HCT116 (cell line): ENCODE measurements at regions not wholly inside any gene's neighbourhood (a gene's known extent, or its start where the extent isn't known, plus 50 kb on each side); places are given as distances from the start of the nearest gene placed in this dataset.

Source experiments
- ATAC-seq: fragments of 200-7000 bp; cut with Tn5 transposase; 2 replicates; pipeline ENCODE4 v1.9.1; 2020; ENCODE audit warnings: mild to moderate bottlenecking, moderate library complexity
- BruUV-seq: library from RNA; stranded (reverse); fragments of 400-500 nt; replicated peaks from 2 replicates; lab custom pipeline; 2021; lab: Mats Ljungman, UMichigan
- CTCF ChIA-PET: fragments of 300-600 bp; sonication (Branson Sonifier 250); formaldehyde crosslinking; loops from one replicate; lab custom pipeline; 2021; ENCODE audit warnings: antibody characterized with exemption; lab: Charles Lee
- POLR2A ChIA-PET: fragments of 300-600, 350-600 bp; sonication (Branson Sonifier 250); formaldehyde crosslinking; loops from one replicate; lab custom pipeline; 2021; ENCODE audit warnings: antibody characterized with exemption; lab: Charles Lee
- RAD21 ChIA-PET, 2 experiments: fragments of 300-600 bp; sonication (Branson Sonifier 250); formaldehyde crosslinking; loops; one replicate each; lab custom pipeline; 2023; ENCODE audit warnings: low total read pairs in 2 of 2; ENCODE audit not compliant: uncharacterized antibody in 2 of 2, unreplicated experiment in 2 of 2, low non-redundant PET in 1 of 2; lab: Charles Lee
- DNase-seq: peaks from one replicate; pipeline ENCODE4 v3.0.0-alpha.2; 2010; ENCODE audit warnings: low read depth, low spot score
- H2AFZ ChIP-seq: fragments of 200-600 bp; shearing (Covaris generic), sonication (generic); 2 replicates; pipeline ENCODE4 v1.6.1; 2017; ENCODE audit warnings: low read depth, mixed run types, mixed read lengths, antibody characterized with exemption, low read length; ENCODE audit not compliant: poor library complexity, severe bottlenecking
- H3K27ac ChIP-seq: 2 replicates; pipeline ENCODE4 v1.5.1; 2012; ENCODE audit warnings: low read depth, low read length
- H3K27me3 ChIP-seq: fragments of 200-600 bp; sonication (generic); 2 replicates; pipeline ENCODE4 v1.6.1; 2016; ENCODE audit warnings: mixed run types, low read length, mixed read lengths; ENCODE audit not compliant: insufficient read depth
- H3K36me3 ChIP-seq, 2 experiments: fragments of 200-500 bp in 1 of 2; fragments of 200-600 bp in 1 of 2; sonication (Bioruptor generic) in 1 of 2; sonication (generic) in 1 of 2; 2 replicates each; pipeline versions ENCODE4 v1.5.1 to v1.6.1; 2014 to 2016; ENCODE audit warnings: low read length in 2 of 2, inconsistent platforms in 1 of 2, mixed read lengths in 1 of 2, mixed run types in 1 of 2; ENCODE audit not compliant: insufficient read depth in 2 of 2, control insufficient read depth in 1 of 2
- H3K4me1 ChIP-seq, 2 experiments: fragments of 200-600 bp in 1 of 2; sonication (generic) in 1 of 2; 2 replicates each; pipeline versions ENCODE4 v1.5.1 to v1.6.1; 2012 to 2017; ENCODE audit warnings: low read length in 2 of 2, inconsistent platforms in 1 of 2, mild to moderate bottlenecking in 1 of 2, mixed read lengths in 1 of 2, mixed run types in 1 of 2, moderate library complexity in 1 of 2; ENCODE audit not compliant: insufficient read depth in 2 of 2, control insufficient read depth in 1 of 2
- H3K4me2 ChIP-seq: fragments of 200-600 bp; sonication (generic); 2 replicates; pipeline ENCODE4 v1.6.1; 2017; ENCODE audit warnings: mixed run types, low read length, mixed read lengths
- H3K4me3 ChIP-seq, 2 experiments: fragments of 200-600 bp in 1 of 2; sonication (generic) in 1 of 2; replicated peaks in 1 of 2; 2 replicates each; pipeline ENCODE4 v1.5.1; 2011 to 2016; ENCODE audit warnings: low read length in 2 of 2, control low read depth in 1 of 2, low read depth in 1 of 2, mild to moderate bottlenecking in 1 of 2, mixed read lengths in 1 of 2, mixed run types in 1 of 2
- H3K79me2 ChIP-seq: fragments of 200-600 bp; sonication (generic); 2 replicates; pipeline ENCODE4 v1.6.1; 2017; ENCODE audit warnings: mild to moderate bottlenecking, mixed run types, low read length, moderate library complexity, mixed read lengths; ENCODE audit not compliant: insufficient read depth
- H3K9ac ChIP-seq: fragments of 200-600 bp; sonication (generic); 2 replicates; pipeline ENCODE4 v1.6.1; 2016; ENCODE audit warnings: low read length, mixed read lengths
- H3K9me2 ChIP-seq: fragments of 200-600 bp; sonication (generic), shearing (Covaris generic); 2 replicates; pipeline ENCODE4 v1.6.1; 2017; ENCODE audit warnings: mixed run types, mild to moderate bottlenecking, moderate library complexity; ENCODE audit not compliant: insufficient read depth
- H3K9me3 ChIP-seq, 2 experiments: fragments of 200-500 bp in 1 of 2; fragments of 200-600 bp in 1 of 2; sonication (Bioruptor generic) in 1 of 2; sonication (generic) in 1 of 2; 2 replicates each; pipeline ENCODE4 v1.6.1; 2014 to 2017; ENCODE audit warnings: low read length in 2 of 2, mixed read lengths in 2 of 2, inconsistent platforms in 1 of 2, low read depth in 1 of 2, mild to moderate bottlenecking in 1 of 2, mixed run types in 1 of 2, moderate library complexity in 1 of 2; ENCODE audit not compliant: control insufficient read depth in 1 of 2, insufficient read depth in 1 of 2
- H4K20me1 ChIP-seq: fragments of 200-600 bp; sonication (generic), shearing (Covaris generic); 2 replicates; pipeline ENCODE4 v1.6.1; 2017; ENCODE audit warnings: mixed run types, mild to moderate bottlenecking, moderate library complexity; ENCODE audit not compliant: insufficient read depth
- CEBPB ChIP-seq: IDR thresholded peaks from 2 replicates; pipeline ENCODE4 v1.6.1; 2012; ENCODE audit warnings: low read depth
- EGR1 ChIP-seq: IDR thresholded peaks from 2 replicates; pipeline ENCODE4 v1.6.1; 2012; ENCODE audit warnings: low read depth
- FOSL1 ChIP-seq: IDR thresholded peaks from 2 replicates; pipeline ENCODE4 v1.6.1; 2012; ENCODE audit warnings: low read depth
- POLR2A ChIP-seq: IDR thresholded peaks from 2 replicates; pipeline ENCODE4 v1.7.0; 2011; ENCODE audit warnings: borderline replicate concordance; ENCODE audit not compliant: insufficient read depth, insufficient read length; ENCODE audit errors: extremely low read depth
- SP1 ChIP-seq: IDR thresholded peaks from 2 replicates; pipeline ENCODE4 v1.6.1; 2012; ENCODE audit warnings: low read depth
- SRF ChIP-seq: IDR thresholded peaks from 2 replicates; pipeline ENCODE4 v1.6.1; 2012; ENCODE audit warnings: low read depth
- TCF7L2 ChIP-seq: IDR thresholded peaks from 2 replicates; pipeline ENCODE4 v1.7.0; 2011; ENCODE audit warnings: borderline replicate concordance, inconsistent platforms; ENCODE audit not compliant: insufficient read depth, insufficient read length; ENCODE audit errors: extremely low read depth
- YY1 ChIP-seq: IDR thresholded peaks from 2 replicates; pipeline ENCODE4 v1.6.1; 2011; ENCODE audit warnings: low read length, low read depth, moderate library complexity, mild to moderate bottlenecking; ENCODE audit not compliant: insufficient replicate concordance; ENCODE audit errors: extremely low read depth
- ZFX ChIP-seq: fragments of 450-650 bp; IDR thresholded peaks from 2 replicates; pipeline ENCODE4 v1.6.1; 2017
- ZNF274 ChIP-seq: fragments of 200-500 bp; sonication (Bioruptor generic); IDR thresholded peaks from 2 replicates; pipeline ENCODE4 v1.6.1; 2014; ENCODE audit warnings: mild to moderate bottlenecking, low read depth, low read length, inconsistent platforms
- intact Hi-C: fragments of 100-400 bp; cut with micrococcal nuclease; formaldehyde crosslinking; loops from 2 replicates; pipeline ENCODE4 v1.10.0; 2022
- TF ChIP-seq, protein P1 (sequence below), 3 experiments: fragments of 200-600 bp in 1 of 3; sonication (generic) in 1 of 3; IDR thresholded peaks in 2 of 3; conservative IDR thresholded peaks in 1 of 3; 2 replicates each; pipeline ENCODE4 v1.5.1; 2012 to 2017; ENCODE audit warnings: low read depth in 2 of 3, low read length in 2 of 3, antibody characterized with exemption in 1 of 3, borderline replicate concordance in 1 of 3, control low read depth in 1 of 3, mild to moderate bottlenecking in 1 of 3, mixed read lengths in 1 of 3, mixed run types in 1 of 3, moderate library complexity in 1 of 3; ENCODE audit not compliant: insufficient read depth in 1 of 3
- TF ChIP-seq, protein P2 (sequence below): IDR thresholded peaks from 2 replicates; pipeline ENCODE4 v1.6.1; 2011; ENCODE audit warnings: mild to moderate bottlenecking, low read length, moderate library complexity; ENCODE audit not compliant: insufficient replicate concordance; ENCODE audit errors: extremely low read depth
- TF ChIP-seq, protein P3 (sequence below): IDR thresholded peaks from 2 replicates; pipeline ENCODE4 v1.6.1; 2012

DNA sequence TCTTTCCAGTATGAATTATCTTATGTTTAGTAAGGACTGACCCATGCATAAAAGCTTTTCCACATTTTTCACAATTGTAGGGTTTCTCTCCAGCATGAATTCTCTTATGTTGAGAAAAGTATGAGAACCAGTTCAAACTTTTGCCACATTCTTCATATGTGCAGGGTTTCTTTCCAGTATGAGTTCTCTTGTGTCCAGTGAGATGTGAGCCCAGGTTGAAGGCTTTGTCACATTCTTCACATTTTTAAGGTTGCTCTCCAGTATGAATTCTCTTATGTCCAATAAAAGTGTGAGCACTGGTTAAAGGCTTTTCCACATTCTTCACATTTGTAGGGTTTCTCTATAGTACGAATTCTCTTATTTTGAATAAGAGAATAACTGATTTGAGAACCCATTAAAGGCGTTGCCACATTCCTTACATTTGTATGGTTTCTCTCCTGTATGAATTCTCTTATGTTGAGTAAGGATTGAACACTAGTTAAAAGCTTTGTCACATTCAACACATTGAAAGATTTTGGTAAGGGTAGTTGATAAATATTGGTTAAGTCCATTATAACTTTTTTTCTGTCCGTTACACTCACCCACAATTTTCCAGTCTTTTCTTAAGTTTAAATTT, 911.0 kb upstream of the ZNF722 start:
- TF ChIP-seq SRF (no peak), TCF7L2 (no peak), ZNF274 (peak; percentile 76)
- H3K27me3 ChIP-seq = no peaks in the 10 kb centered on the region
- H3K36me3 ChIP-seq = no peaks in the 10 kb centered on the region
- ATAC-seq (no peak), DNase-seq (no peak)
- H3K79me2 ChIP-seq = no peaks in the 10 kb centered on the region
- H3K4me3 ChIP-seq = no peak overlapping the region
- no peak overlapping the region for H3K9ac ChIP-seq
- H4K20me1 ChIP-seq = no peaks in the 10 kb centered on the region
- H3K9me3 ChIP-seq = peaks cover 10 to 20% of the 10 kb centered on the region in 2 experiments; a peak in 2 of 4 replicates
- no peaks in the 10 kb centered on the region for H3K9me2 ChIP-seq
- no peak overlapping the region for H3K27ac ChIP-seq
- intact Hi-C loops = no loop called here
- RAD21 ChIA-PET = no interaction called here
- H3K4me1 ChIP-seq = no peaks in the 10 kb centered on the region
- CTCF ChIA-PET = no interaction called here
- POLR2A ChIA-PET = no interaction called here
- no peak overlapping the region for H3K4me2 ChIP-seq
- BruUV-seq = no TSS peak
- H2AFZ ChIP-seq = no peak overlapping the region

DNA sequence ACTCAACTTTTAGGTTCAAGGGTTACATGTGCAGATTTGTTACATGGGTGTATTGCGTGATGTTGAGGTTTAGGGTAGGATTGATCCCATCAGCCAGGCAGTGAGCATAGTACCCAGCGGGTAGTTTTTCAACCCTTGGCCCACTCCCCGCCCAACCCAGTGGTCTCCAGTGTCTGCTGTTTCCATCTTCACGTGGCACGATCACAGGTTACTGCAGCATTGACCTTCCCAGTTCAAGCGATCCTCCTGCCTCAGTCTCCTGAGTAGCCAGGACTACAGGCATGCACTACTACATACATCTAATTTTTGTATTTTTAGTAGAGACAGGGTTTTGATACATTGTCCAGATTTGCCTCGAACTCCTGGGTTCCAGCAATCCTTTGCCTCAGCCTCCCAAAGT, 905.7 kb upstream of the ZNF722 start:
- no peak for ATAC-seq
- DNase-seq = no peak
- Histone ChIP-seq H3K4me1 (no peaks in the 10 kb centered on the region), H3K9me2 (no peaks in the 10 kb centered on the region), H3K36me3 (no peaks in the 10 kb centered on the region), H3K27ac (no peak overlapping the region), H4K20me1 (no peaks in the 10 kb centered on the region), H3K9me3 (peaks cover 11 to 12% of the 10 kb centered on the region in 2 experiments; a peak in 2 of 4 replicates), H3K79me2 (no peaks in the 10 kb centered on the region), H3K4me2 (no peak overlapping the region), H2AFZ (no peak overlapping the region), H3K9ac (no peak overlapping the region), H3K4me3 (no peak overlapping the region), H3K27me3 (no peaks in the 10 kb centered on the region)
- POLR2A ChIA-PET = no interaction called here
- CTCF ChIA-PET = no interaction called here
- intact Hi-C loops = no loop called here
- BruUV-seq = no TSS peak
- RAD21 ChIA-PET = no interaction called here
- no peak for TF ChIP-seq ZFX
- no peak for TF ChIP-seq EGR1
- no peak for TF ChIP-seq ZNF274
- TF ChIP-seq TCF7L2 = no peak
- TF ChIP-seq POLR2A = no peak
- TF ChIP-seq, protein P1, sequence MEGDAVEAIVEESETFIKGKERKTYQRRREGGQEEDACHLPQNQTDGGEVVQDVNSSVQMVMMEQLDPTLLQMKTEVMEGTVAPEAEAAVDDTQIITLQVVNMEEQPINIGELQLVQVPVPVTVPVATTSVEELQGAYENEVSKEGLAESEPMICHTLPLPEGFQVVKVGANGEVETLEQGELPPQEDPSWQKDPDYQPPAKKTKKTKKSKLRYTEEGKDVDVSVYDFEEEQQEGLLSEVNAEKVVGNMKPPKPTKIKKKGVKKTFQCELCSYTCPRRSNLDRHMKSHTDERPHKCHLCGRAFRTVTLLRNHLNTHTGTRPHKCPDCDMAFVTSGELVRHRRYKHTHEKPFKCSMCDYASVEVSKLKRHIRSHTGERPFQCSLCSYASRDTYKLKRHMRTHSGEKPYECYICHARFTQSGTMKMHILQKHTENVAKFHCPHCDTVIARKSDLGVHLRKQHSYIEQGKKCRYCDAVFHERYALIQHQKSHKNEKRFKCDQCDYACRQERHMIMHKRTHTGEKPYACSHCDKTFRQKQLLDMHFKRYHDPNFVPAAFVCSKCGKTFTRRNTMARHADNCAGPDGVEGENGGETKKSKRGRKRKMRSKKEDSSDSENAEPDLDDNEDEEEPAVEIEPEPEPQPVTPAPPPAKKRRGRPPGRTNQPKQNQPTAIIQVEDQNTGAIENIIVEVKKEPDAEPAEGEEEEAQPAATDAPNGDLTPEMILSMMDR (IDR thresholded peaks at IDR 0.05 in 2 of 3, conservative IDR thresholded peaks at IDR 0.05 in 1 of 3; ENCODE audit: borderline replicate concordance in 1 of 3, insufficient read depth in 1 of 3, low read depth in 2 of 3, low read length in 2 of 3) = no peak
- TF ChIP-seq, protein P2, sequence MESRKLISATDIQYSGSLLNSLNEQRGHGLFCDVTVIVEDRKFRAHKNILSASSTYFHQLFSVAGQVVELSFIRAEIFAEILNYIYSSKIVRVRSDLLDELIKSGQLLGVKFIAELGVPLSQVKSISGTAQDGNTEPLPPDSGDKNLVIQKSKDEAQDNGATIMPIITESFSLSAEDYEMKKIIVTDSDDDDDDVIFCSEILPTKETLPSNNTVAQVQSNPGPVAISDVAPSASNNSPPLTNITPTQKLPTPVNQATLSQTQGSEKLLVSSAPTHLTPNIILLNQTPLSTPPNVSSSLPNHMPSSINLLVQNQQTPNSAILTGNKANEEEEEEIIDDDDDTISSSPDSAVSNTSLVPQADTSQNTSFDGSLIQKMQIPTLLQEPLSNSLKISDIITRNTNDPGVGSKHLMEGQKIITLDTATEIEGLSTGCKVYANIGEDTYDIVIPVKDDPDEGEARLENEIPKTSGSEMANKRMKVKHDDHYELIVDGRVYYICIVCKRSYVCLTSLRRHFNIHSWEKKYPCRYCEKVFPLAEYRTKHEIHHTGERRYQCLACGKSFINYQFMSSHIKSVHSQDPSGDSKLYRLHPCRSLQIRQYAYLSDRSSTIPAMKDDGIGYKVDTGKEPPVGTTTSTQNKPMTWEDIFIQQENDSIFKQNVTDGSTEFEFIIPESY = no peak
- TF ChIP-seq, protein P3, sequence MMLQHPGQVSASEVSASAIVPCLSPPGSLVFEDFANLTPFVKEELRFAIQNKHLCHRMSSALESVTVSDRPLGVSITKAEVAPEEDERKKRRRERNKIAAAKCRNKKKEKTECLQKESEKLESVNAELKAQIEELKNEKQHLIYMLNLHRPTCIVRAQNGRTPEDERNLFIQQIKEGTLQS = no peak
- no peak for TF ChIP-seq YY1
- TF ChIP-seq SRF = no peak
- no peak for TF ChIP-seq SP1
- no peak for TF ChIP-seq FOSL1
- TF ChIP-seq CEBPB = no peak
